HG02759 (cell line): ENCODE measurements at regions not wholly inside any gene's neighbourhood (a gene's known extent, or its start where the extent isn't known, plus 50 kb on each side); places are given as distances from the start of the nearest gene placed in this dataset.

ENCODE experiments used
- ATAC-seq: cut with Tn5 transposase; IDR thresholded peaks from one replicate; pipeline ENCODE4 v1.9.1; 2021; ENCODE audit warnings: mild to moderate bottlenecking, moderate library complexity; ENCODE audit not compliant: unreplicated experiment

- ATAC-seq, result no peak
Measured at GRCh38 chr10:78548369-78548768, 514.7 kb downstream of the RPS24 start.

- no peak for ATAC-seq
Measured at GRCh38 chr10:78549140-78549935, 515.7 kb downstream of the RPS24 start.

DNA sequence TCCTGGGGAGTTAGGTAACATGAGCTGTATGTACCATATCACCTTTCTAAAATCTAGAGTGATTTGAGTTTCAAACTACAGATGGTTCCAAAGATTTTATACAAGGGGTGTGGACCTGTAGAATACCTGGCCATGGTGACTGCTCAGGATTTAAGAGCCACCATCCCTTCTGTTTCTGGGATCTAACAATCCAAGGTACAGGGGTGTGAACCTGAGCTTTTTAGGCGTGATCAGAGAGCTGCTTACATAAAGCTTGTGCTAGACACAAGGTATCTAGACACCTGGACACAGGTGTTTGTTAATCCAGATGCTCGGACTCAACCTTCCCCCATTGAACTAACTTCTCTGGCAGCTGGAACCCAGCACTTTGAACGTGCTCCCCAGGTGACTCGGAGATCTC is 516.4 kb downstream of the RPS24 start:
- no peak for ATAC-seq

- ATAC-seq, result no peak
Measured at GRCh38 chr10:78550716-78551115, 517.1 kb downstream of the RPS24 start.

DNA sequence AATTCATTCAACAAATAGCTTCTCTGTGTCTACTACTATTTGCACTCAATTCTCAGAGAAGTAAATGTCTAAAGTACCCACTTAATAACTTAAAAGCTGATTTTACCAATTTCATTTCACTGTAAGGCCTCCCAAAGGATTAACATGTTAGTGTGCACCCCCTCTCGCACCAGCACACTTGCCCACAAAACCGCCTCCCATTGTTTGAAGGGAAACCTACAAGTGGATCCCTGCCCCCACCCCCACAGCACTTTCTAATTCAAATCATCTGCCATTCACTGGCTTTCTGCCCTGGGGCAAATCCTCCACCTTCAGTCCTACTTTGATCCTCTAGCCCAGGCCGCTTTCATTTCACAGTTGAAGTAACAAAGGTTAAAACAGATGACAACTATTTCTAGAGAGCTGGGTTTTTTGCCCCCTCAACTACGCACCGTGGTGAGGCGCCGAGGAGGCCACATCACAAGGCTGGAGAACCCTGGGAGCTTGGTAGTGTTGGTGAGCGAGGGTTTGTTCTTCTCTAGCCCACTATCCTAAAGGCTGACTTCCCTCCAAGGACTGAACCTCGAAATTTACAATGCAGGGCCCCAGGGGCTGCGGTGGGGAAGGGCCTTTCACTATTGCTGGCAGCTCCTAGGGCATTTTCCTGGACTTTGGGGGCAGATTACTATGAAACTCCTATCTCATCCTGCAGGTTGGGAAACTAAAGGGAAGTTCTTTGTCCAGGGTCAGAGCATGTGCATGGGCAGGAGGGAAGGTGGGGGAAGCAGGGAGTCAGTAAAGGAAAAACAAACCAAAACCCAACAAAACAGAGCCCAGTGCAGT is 517.4 kb upstream of the ZMIZ1 start:
- no peak for ATAC-seq

- ATAC-seq, result no peak
Measured at GRCh38 chr10:78552261-78552811, 516.4 kb upstream of the ZMIZ1 start.

- no peak for ATAC-seq
Measured at GRCh38 chr10:78553792-78554191, 515.0 kb upstream of the ZMIZ1 start.

- no peak for ATAC-seq
Measured at GRCh38 chr10:78555128-78555527, 513.6 kb upstream of the ZMIZ1 start.

GRCh38 chr10:78556705-78557432 is 511.9 kb upstream of the ZMIZ1 start:
- ATAC-seq, result no peak

DNA sequence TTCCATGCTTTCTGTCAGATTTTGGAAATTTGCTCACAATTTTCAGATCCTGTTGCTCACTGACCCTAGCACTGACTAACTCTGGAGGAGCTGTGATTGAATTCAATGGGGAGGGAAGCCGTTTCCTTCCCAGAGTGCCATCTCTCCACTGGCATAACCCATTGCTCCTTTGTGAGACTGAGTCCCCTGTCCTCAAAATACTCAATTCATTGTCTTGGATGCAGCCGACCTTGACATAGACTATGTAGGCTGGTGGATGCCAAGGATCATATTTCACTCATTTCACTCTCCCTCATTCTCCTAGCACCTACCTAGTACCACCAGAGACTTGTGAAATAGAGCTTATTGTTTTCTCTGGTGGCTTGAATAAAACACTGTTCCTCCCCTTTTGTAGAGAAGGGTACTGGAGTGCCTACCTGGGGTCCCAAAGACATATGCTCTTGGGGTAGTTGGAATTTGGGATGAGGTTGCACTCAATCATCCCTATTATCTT is 511.3 kb upstream of the ZMIZ1 start:
- no peak for ATAC-seq

GRCh38 chr10:78559661-78560340 is 509.0 kb upstream of the ZMIZ1 start:
- ATAC-seq, result no peak

DNA sequence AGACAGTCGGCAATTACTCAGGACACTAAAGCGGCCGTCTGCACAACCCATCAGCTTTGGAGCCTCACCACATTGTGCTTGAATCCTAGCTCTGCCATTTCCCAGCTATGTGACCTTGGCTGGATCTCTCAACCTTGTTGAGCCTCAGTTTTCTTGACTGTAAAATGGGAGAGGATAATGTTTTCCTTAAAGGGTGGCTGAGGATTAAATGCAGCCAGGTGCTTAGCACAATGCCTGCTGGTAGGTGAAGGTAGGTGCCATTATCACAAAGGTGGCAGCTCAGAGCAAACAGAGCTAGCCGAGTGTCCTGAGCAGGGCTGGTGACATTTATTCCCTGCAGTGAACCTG is 508.5 kb upstream of the ZMIZ1 start:
- ATAC-seq, result no peak

DNA sequence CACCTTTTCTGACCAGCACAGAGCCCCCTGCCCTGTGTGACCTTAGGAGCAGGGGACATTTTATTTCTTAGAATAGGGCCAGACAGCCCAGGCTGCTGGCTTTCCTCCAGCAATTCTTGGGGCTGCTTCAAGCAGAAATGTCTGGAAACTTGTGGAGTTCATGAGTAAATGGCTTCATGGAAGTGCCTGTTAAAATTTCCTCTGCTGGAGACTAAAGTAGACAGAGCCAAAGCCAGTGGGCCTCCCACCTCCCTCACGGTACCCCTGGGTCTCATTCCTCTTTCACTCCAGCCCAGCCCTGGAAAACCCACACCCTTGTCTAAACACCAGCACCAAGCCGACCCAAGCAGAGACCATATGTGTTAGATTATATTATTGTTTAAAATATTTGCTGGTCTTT is 505.5 kb upstream of the ZMIZ1 start:
- no peak for ATAC-seq

DNA sequence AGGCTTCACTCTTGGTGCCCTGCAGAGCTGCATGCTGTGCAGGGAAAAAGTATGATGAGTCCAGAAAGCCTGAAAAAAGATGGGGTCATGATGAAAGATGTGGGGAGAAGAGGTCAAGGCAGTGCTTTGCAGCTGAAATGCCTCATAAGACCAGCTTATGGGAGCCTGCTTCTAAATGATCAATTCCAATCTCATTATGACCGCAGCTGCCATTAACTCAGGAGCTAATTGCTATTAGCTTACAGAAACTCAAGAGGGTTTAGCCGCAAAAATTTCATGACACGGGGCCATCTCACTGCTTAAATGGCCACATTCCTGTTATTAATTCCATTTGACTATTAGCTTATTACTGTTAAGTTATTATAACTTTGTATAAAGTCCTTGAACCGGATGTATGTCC is 502.9 kb upstream of the ZMIZ1 start:
- no peak for ATAC-seq

- ATAC-seq, result no peak
Measured at GRCh38 chr10:78566284-78567111, 502.3 kb upstream of the ZMIZ1 start.

DNA sequence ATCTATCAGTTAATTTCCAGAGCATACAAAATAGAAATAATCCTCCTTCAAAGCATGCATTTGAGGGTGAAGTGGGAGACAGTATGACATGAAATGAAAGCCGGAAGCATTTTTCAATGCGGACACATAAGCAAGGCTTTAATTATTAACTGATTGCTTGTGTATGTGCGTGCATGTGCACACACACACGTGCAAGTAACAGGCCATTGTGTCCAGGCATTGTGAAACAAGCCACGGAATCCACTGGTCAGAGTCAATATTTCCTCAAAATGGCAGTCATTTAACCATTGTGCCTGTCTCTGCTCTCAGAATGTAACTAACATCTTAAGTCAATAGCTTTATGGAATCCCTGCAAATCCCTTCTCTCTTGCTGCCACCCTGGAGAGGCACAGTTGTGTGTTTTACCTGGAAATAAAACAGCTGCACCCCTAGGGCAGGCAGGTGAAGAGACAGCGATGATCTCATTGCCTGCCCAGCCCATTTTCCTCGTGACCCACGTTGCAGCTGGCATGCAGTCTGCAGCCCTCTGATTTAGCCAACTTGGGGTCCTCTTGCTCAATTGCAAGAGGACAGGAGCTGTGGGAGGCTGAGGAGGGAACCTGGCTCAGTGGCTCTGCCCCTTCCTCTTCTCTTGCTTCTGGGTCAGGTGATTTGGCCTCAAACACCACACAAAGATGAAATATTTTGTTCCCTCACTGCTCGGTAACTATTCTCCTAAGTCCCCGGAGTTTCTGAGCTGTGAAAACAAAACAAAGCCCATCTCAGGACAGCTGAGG is 500.9 kb upstream of the ZMIZ1 start:
- no peak for ATAC-seq

DNA sequence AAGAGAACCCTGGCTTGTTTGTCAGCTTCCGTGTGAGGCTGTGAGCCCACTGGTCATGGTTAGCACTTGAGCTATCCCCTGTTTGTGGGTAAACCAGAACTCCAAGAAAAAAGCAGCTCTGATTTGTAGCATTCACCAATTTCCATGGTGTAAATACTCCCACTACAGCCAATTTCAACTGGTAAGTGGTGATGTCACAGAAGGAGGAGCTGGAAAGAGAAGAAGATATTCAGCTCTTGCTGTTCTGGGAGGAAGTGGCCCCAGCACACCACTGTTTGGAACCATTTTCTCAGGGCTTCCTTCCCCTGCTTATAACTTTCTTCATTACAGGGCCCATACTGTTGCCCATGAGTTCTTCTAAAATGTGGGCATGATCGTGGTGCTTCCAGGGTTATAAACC is 500.1 kb upstream of the ZMIZ1 start:
- no peak for ATAC-seq

DNA sequence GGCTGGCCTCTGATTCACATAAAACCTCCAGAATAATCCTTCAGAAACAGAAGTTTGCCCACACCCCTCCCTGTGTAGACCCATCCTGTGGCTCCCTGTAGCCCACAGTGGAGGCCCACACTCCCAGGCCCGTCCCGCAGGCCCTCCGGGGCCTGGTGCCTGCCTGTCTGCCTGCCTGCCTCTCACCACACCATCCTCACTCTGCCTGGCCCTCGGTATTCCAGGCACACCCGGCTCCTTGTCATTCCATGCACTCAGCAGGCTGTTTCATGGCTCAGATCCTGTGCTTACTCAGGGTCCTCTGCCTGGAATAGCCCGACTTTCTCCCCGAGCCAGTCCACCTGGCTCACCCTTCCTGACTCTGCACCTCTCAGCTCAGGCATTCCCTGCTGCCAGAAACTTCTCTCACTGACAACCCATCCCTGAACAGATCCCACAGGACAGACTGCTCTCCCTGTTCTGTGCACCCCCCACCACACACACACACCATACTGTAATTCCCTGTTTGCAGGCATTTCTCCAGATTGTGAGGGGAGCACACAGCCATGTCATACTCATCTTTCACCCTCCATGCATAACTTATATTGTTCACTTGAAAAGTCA is 498.0 kb upstream of the ZMIZ1 start:
- ATAC-seq, result no peak

DNA sequence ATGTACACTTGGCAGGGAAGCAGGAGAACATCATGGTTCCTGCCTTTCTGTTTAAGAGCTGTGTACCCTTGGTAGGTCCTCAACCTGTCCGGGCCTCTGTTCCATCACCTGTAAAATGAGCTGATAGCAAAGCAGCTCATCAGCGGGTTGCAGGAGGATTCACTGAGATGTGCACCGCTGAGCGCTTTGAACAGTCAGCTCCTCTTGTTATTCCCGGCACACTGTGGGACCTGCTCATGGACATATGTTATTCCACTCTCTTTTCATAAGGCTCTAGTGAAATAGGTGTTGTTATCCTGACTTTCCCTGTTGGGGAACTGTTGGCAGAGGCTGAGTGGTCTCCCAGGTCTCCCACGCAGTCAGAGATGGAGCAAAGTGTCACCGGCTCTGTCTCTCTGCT is 497.5 kb upstream of the ZMIZ1 start:
- no peak for ATAC-seq
